IMR-90 (cell line): ENCODE measurements at regions not wholly inside any gene's neighbourhood (a gene's known extent, or its start where the extent isn't known, plus 50 kb on each side); places are given as distances from the start of the nearest gene placed in this dataset.

Experiments used
- ATAC-seq: fragments of 200-7000 bp; cut with Tn5 transposase; 2 replicates; pipeline ENCODE4 v1.9.1; 2020; ENCODE audit warnings: low read depth, mild to moderate bottlenecking, moderate library complexity
- BruUV-seq: library from RNA; stranded (reverse); fragments of 400-500 nt; replicated peaks from 2 replicates; lab custom pipeline; 2021; lab: Mats Ljungman, UMichigan
- CTCF ChIA-PET: fragments of 300-600 bp; formaldehyde crosslinking; extraction: SDS; loops from one replicate; lab custom pipeline; 2021; ENCODE audit warnings: antibody characterized with exemption; lab: Yijun Ruan, JAX
- POLR2A ChIA-PET: fragments of 300-600 bp; sonication (Branson Sonifier 250); formaldehyde crosslinking; loops from one replicate; lab custom pipeline; 2022; ENCODE audit warnings: antibody characterized with exemption; ENCODE audit not compliant: unreplicated experiment; lab: Charles Lee
- DNase-seq: peaks from one replicate; pipeline ENCODE4 v3.0.0; 2013
- H2AFZ ChIP-seq: replicated peaks from 2 replicates; pipeline ENCODE3; 2013; ENCODE audit warnings: low read length, mild to moderate bottlenecking; ENCODE audit not compliant: poor library complexity
- H2AK5ac ChIP-seq: 2 replicates; pipeline ENCODE4 v1.6.1; 2013; ENCODE audit warnings: low read depth, low read length, inconsistent platforms
- H2AK9ac ChIP-seq: replicated peaks from 2 replicates; pipeline ENCODE3; 2013; ENCODE audit warnings: mild to moderate bottlenecking, low read depth, low read length, moderate library complexity; ENCODE audit not compliant: poor library complexity
- H2BK120ac ChIP-seq: 2 replicates; pipeline ENCODE4 v1.6.1; 2013; ENCODE audit warnings: low read depth, low read length, inconsistent platforms
- H2BK15ac ChIP-seq: 3 replicates; pipeline ENCODE4 v1.6.1; 2013; ENCODE audit warnings: low read depth, low read length, inconsistent platforms
- H2BK20ac ChIP-seq: 2 replicates; pipeline ENCODE4 v1.6.1; 2013; ENCODE audit warnings: low read depth, mild to moderate bottlenecking, inconsistent platforms, low read length, moderate library complexity
- H2BK5ac ChIP-seq: 2 replicates; pipeline ENCODE4 v1.6.1; 2013; ENCODE audit warnings: mild to moderate bottlenecking, low read depth, low read length, inconsistent platforms; ENCODE audit not compliant: poor library complexity, severe bottlenecking
- H3K14ac ChIP-seq: replicated peaks from 2 replicates; pipeline ENCODE4 v1.6.1; 2013; ENCODE audit warnings: low read depth, low read length, inconsistent platforms
- H3K18ac ChIP-seq: 2 replicates; pipeline ENCODE4 v1.6.1; 2013; ENCODE audit warnings: low read depth, low read length, control low read depth
- H3K23ac ChIP-seq: 2 replicates; pipeline ENCODE4 v1.6.1; 2013; ENCODE audit warnings: low read depth, low read length, inconsistent platforms
- H3K27ac ChIP-seq: 2 replicates; pipeline ENCODE4 v1.5.1; 2013; ENCODE audit warnings: mild to moderate bottlenecking, control low read depth, low read length; ENCODE audit not compliant: insufficient read depth
- H3K27me3 ChIP-seq: 2 replicates; pipeline ENCODE4 v1.6.1; 2013; ENCODE audit warnings: low read length; ENCODE audit not compliant: control insufficient read depth, insufficient read depth
- H3K36me3 ChIP-seq: 2 replicates; pipeline ENCODE4 v1.6.1; 2013; ENCODE audit warnings: low read length, mixed read lengths; ENCODE audit not compliant: control insufficient read depth, insufficient read depth
- H3K4ac ChIP-seq: 2 replicates; pipeline ENCODE4 v1.6.1; 2013; ENCODE audit warnings: low read depth, low read length, inconsistent platforms
- H3K4me1 ChIP-seq: 2 replicates; pipeline ENCODE4 v1.6.1; 2013; ENCODE audit warnings: low read length, mixed read lengths; ENCODE audit not compliant: control insufficient read depth, insufficient read depth
- H3K4me2 ChIP-seq: 2 replicates; pipeline ENCODE4 v1.6.1; 2013; ENCODE audit warnings: low read depth, mild to moderate bottlenecking, control low read depth, low read length, moderate library complexity
- H3K4me3 ChIP-seq: 2 replicates; pipeline ENCODE4 v1.5.1; 2013; ENCODE audit warnings: low read depth, mild to moderate bottlenecking, control low read depth, low read length, moderate library complexity; ENCODE audit not compliant: insufficient read depth
- H3K56ac ChIP-seq: 2 replicates; pipeline ENCODE4 v1.6.1; 2013; ENCODE audit warnings: low read length, inconsistent platforms; ENCODE audit not compliant: insufficient read depth; ENCODE audit errors: extremely low read depth
- H3K79me1 ChIP-seq, 2 experiments: 2 replicates each; pipeline ENCODE4 v1.6.1; 2013; ENCODE audit warnings: low read length in 2 of 2, inconsistent platforms in 1 of 2, low read depth in 1 of 2
- H3K9ac ChIP-seq: 2 replicates; pipeline ENCODE4 v1.6.1; 2013; ENCODE audit warnings: low read depth, low read length, control low read depth
- H3K9me1 ChIP-seq: 2 replicates; pipeline ENCODE4 v1.6.1; 2013; ENCODE audit warnings: low read length, inconsistent platforms; ENCODE audit not compliant: insufficient read depth
- H3K9me3 ChIP-seq: 2 replicates; pipeline ENCODE4 v1.6.1; 2013; ENCODE audit warnings: low read length; ENCODE audit not compliant: control insufficient read depth, insufficient read depth
- H4K20me1 ChIP-seq: 2 replicates; pipeline ENCODE4 v1.6.1; 2013; ENCODE audit warnings: low read length, inconsistent platforms; ENCODE audit not compliant: insufficient read depth
- H4K5ac ChIP-seq: 2 replicates; pipeline ENCODE4 v1.6.1; 2013; ENCODE audit warnings: mild to moderate bottlenecking, low read depth, low read length, control low read depth
- H4K8ac ChIP-seq, 2 experiments: 2 replicates each; pipeline ENCODE4 v1.6.1; 2013; ENCODE audit warnings: low read depth in 2 of 2, low read length in 2 of 2, control low read depth in 1 of 2, inconsistent platforms in 1 of 2
- H4K91ac ChIP-seq: 2 replicates; pipeline ENCODE4 v1.6.1; 2013; ENCODE audit warnings: low read depth, low read length, inconsistent platforms; ENCODE audit not compliant: insufficient read depth
- CEBPB ChIP-seq: IDR thresholded peaks from 2 replicates; pipeline ENCODE4 v1.6.1; 2012; ENCODE audit warnings: low read depth, low read length, improper control_type of control experiment
- CHD1 ChIP-seq: IDR thresholded peaks from 2 replicates; pipeline ENCODE4 v1.6.1; 2012; ENCODE audit warnings: low read depth, low read length, improper control_type of control experiment
- FOS ChIP-seq: fragments of 150-350 bp; IDR thresholded peaks from 2 replicates; pipeline ENCODE4 v1.6.1; 2016; ENCODE audit warnings: low read depth, low read length
- POLR2A ChIP-seq: IDR thresholded peaks from 2 replicates; pipeline ENCODE4 v1.6.1; 2012; ENCODE audit warnings: mild to moderate bottlenecking, low read depth, low read length
- RCOR1 ChIP-seq: IDR thresholded peaks from 2 replicates; pipeline ENCODE4 v1.6.1; 2012; ENCODE audit warnings: mild to moderate bottlenecking, low read length, improper control_type of control experiment; ENCODE audit not compliant: insufficient replicate concordance
- SMC3 ChIP-seq: fragments of 150-350 bp; IDR thresholded peaks from 2 replicates; pipeline ENCODE4 v1.6.1; 2016; ENCODE audit warnings: low read depth, mild to moderate bottlenecking, antibody characterized with exemption, low read length, moderate library complexity
- WGBS, 2 experiments: methylation state at CpG; one replicate each; pipeline versions ENCODE4 v1.1.5 to v1.1.7; 2013; ENCODE audit warnings: missing lambda C conversion rate in 2 of 2; ENCODE audit not compliant: insufficient read length in 1 of 2; ENCODE audit errors: extremely low coverage in 2 of 2; 5-methylcytosine and 5-hydroxymethylcytosine counted together
- dilution Hi-C: fragments of 300-500 bp; cut with HindIII; formaldehyde crosslinking; loops from one replicate; pipeline ENCODE4 v1.14.3; 2018; ENCODE audit warnings: low sequenced_read_pairs; ENCODE audit not compliant: unreplicated experiment
- in situ Hi-C: fragments of 300-500 bp; cut with MboI; formaldehyde crosslinking; loops from 3 replicates; pipeline ENCODE4 v1.14.3; 2019; ENCODE audit warnings: low sequenced_read_pairs, inconsistent platforms, mixed read lengths
- intact Hi-C: fragments of 100-400 bp; cut with micrococcal nuclease; formaldehyde crosslinking; loops from 2 replicates; pipeline ENCODE4 v1.10.0; 2022
- TF ChIP-seq, protein P1 (sequence below): conservative IDR thresholded peaks from 2 replicates; pipeline ENCODE4 v1.5.1; 2012; ENCODE audit warnings: mild to moderate bottlenecking, low read depth, low read length, improper control_type of control experiment

DNA sequence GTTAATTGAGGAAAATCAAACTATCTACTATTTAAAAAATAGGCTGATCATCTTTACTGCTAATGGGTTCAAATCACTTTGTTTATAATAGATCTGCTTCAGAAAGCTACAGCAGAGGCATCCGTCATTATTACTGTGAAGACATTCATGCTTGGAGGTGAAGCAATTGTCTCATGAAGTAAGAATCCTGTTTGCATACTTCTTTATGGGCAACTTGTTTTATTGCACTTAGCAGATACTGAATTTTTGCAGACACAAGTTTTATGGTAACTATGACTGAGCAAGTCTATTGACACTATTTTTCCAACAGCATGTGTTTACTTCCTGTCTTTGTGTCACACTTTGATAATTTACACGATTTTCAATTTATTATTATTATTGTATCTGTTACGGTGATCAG lies 573.9 kb downstream of the RFPL4B start:
- dilution Hi-C loops (no loop called here), in situ Hi-C loops (no loop called here), intact Hi-C loops (no loop called here)
- Histone ChIP-seq H2BK120ac (no peak overlapping the region), H2BK20ac (no peak overlapping the region), H3K9me1 (no peaks in the 10 kb centered on the region), H4K5ac (no peak overlapping the region), H3K27me3 (no peaks in the 10 kb centered on the region), H2AK9ac (no peak overlapping the region), H3K36me3 (no peaks in the 10 kb centered on the region), H4K20me1 (no peaks in the 10 kb centered on the region), H3K4ac (no peak overlapping the region), H2AK5ac (no peak overlapping the region), H3K4me2 (no peak overlapping the region), H3K9ac (no peak overlapping the region), H3K23ac (no peak overlapping the region), H4K91ac (no peak overlapping the region), H2BK15ac (no peak overlapping the region), H3K27ac (no peak overlapping the region), H2AFZ (no peak overlapping the region), H3K14ac (no peak overlapping the region), H3K18ac (no peak overlapping the region), H3K4me1 (no peaks in the 10 kb centered on the region), H3K4me3 (no peak overlapping the region), H3K9me3 (peaks cover 9% of the 10 kb centered on the region; the same call in 1 of the 2 replicates), H3K79me1 (no peaks in the 10 kb centered on the region), H4K8ac (no peak overlapping the region), H3K56ac (no peak overlapping the region), H2BK5ac (no peak overlapping the region)
- ChIA-PET POLR2A (no interaction called here), CTCF (no interaction called here)
- no peak for DNase-seq
- no TSS peak for BruUV-seq
- no peak for ATAC-seq
- TF ChIP-seq CHD1, result no peak
- no peak for TF ChIP-seq CEBPB
- no peak for TF ChIP-seq RCOR1
- TF ChIP-seq FOS, result no peak
- no peak for TF ChIP-seq POLR2A
- no peak for TF ChIP-seq SMC3
- TF ChIP-seq, protein P1, sequence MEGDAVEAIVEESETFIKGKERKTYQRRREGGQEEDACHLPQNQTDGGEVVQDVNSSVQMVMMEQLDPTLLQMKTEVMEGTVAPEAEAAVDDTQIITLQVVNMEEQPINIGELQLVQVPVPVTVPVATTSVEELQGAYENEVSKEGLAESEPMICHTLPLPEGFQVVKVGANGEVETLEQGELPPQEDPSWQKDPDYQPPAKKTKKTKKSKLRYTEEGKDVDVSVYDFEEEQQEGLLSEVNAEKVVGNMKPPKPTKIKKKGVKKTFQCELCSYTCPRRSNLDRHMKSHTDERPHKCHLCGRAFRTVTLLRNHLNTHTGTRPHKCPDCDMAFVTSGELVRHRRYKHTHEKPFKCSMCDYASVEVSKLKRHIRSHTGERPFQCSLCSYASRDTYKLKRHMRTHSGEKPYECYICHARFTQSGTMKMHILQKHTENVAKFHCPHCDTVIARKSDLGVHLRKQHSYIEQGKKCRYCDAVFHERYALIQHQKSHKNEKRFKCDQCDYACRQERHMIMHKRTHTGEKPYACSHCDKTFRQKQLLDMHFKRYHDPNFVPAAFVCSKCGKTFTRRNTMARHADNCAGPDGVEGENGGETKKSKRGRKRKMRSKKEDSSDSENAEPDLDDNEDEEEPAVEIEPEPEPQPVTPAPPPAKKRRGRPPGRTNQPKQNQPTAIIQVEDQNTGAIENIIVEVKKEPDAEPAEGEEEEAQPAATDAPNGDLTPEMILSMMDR, result no peak
- WGBS, 2 experiments, result 100% methylated on average over 1 of the region's 3 CpGs; no CpG with 5 or more reads in 1 of the 2 experiments
